HCEC 1CT (cell line): ENCODE measurements at regions not wholly inside any gene's neighbourhood (a gene's known extent, or its start where the extent isn't known, plus 50 kb on each side); places are given as distances from the start of the nearest gene placed in this dataset.

Experiments used
- DNase-seq: peaks from one replicate; pipeline ENCODE4 v3.0.0-alpha.2; 2017

- no peak for DNase-seq
Measured at GRCh38 chr7:86970986-86971385, 88.5 kb downstream of the ELAPOR2 start.

GRCh38 chr7:86970547-86970946, 88.9 kb downstream of the ELAPOR2 start:
- DNase-seq = no peak

DNA sequence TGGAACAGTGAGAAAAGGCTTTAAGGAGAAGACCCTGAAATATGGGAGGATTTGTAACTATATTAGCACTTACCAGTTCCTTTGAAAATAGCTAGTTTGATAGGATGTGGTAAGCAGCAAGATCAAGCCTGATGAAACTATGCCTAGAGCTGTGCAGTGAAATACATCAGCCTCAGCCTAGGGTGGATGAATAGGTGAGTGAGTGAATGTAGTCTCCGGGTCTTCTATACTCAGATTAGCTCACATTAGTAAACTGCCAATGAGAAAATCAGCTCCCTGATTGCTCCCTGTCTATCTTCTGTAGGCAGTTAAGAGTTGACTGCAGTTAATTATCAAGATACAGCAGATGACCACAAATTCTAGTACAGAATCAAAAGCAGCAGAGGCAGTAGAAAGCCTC, 89.6 kb downstream of the ELAPOR2 start:
- no peak for DNase-seq

- no peak for DNase-seq
Measured at GRCh38 chr7:86968618-86969017, 90.8 kb downstream of the ELAPOR2 start.

DNA sequence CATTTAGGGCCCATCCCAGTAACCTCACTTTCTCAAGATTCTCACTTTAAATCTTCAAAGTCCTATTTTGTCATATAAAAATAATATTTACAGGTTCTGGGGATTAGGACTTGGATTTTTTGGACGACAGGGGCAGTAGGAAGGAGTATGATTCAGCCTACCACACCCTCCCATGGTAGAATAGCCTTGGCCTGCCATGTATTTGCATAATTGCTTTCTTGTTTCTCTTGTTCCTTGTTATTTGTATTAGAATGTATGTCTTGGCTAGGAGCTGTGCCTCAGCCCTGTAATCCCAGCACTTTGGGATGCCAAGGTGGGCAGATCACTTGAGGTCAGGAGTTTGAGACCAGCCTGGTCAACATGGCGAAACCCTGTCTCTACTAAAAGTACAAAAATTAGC, 92.5 kb downstream of the ELAPOR2 start:
- no peak for DNase-seq

DNA sequence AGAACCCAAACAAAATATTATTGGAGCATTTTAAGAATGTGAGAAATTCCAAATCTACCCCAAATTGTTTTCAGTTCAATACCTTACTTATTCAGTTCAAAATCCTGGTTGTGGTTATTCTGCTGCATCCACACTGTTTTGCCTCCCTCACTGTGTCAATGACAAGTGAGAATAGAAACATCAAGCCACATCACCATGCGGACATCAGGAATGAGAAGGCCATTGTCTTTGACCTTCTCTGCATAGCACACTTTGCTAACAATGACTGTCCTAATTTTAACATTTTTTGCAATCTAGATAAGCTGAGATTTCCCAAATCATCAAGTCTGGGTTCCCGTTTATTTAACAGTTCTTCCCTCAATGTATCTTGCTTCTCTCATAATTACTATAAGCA, 93.7 kb downstream of the ELAPOR2 start:
- no peak for DNase-seq

DNA sequence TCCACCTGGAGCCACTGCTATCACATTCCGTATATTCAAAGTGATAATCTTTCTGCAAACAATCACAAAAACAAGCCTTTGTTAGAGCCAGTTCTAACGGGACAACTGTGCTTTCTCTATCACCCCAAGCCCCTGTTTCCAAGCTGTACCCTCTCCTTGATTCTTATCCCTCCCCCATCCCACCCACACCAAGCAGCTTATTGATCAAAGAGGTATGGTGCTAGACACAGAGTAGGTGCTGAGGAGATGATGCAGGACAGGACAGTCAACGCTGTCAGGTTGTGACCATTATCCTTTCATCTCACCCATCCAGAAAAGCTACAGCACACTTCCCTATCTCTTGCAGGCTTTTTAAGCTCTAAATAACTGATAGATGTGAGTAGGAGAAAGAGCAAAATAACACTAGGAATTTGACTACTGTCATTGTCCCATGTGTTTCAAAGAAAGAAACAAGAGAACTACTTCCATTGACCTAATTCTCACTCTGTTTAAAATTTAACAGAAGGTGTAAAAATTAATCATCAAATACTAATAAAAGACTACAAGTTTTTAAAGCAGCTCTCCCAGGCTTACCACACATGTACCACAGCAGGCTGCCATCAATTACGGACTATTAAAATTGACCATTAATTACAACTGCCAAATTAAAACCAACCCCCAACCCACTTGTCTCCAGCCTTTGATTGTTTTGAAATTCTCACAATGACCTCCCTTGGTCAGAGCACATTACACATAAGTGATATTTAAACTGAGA, 94.3 kb downstream of the ELAPOR2 start:
- no peak for DNase-seq

- DNase-seq = no peak
Measured at GRCh38 chr7:86963599-86964230, 95.7 kb downstream of the ELAPOR2 start.

DNA sequence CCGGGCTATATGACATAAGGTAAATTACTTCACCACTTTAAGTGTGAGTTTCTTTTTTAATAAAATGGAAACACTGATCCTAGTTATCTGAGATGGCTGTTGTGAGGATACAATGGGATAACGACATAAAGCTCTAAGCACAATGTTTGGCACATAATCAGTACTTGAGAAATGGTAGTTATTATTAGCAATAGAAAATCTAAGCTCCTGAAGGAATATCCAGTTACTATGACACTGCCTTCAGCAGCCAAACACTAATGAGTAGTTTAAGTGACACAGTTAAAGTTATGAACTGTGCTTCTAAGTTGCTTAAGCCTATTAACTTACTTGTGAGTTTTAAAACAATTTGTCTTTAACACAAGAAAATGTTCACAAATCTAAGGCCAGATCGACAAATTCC, 96.8 kb downstream of the ELAPOR2 start:
- no peak for DNase-seq

GRCh38 chr7:86961686-86962085, 97.8 kb downstream of the ELAPOR2 start:
- no peak for DNase-seq

DNA sequence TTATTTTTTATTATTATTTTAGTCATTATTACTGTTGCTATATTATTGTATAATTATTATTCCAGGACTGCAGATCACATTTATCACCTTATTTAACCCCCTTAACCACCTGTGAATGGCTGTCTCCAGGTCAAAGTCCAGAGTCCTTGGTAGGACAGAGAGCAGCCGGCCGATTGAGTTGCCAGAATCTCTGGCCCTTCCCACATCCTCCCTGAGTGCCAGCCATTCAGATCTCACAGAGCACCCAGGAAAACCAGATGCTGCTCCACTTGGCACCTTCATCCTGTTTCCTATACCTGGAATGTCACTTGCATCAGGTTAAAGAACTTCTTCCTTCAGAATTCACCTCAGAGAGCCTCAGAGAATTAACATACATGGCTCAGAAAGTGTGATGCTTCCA, 101.1 kb downstream of the ELAPOR2 start:
- DNase-seq = no peak

GRCh38 chr7:86956567-86956966, 102.9 kb downstream of the ELAPOR2 start:
- no peak for DNase-seq

DNA sequence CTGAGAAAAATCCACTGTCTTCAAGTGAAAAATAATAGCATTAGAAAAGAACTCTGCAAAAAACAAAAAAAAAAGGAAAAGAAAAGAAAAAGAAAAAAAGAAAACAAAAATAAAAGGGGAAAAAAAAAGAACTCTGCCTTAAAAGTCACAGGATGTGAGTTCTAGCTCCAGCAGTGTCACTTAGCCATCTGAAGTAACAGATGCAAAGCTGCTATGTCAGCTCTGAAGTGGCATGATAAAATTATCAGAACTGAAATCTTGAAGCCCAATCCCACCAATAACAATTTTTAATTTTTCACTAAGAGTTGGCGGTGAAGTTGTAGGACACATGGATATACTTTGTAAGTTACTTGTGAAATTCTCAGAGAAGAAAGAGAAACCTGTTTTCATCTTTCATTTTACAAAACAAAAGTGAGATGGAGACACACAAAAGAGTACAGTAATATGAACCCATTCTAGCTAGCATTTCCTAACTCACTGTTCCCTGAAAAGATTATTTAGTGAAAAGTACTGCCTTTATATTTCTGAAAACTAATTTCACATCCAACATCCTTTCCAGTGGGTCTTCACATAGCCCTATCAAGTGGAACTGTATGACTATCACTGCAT, 103.5 kb downstream of the ELAPOR2 start:
- no peak for DNase-seq

DNA sequence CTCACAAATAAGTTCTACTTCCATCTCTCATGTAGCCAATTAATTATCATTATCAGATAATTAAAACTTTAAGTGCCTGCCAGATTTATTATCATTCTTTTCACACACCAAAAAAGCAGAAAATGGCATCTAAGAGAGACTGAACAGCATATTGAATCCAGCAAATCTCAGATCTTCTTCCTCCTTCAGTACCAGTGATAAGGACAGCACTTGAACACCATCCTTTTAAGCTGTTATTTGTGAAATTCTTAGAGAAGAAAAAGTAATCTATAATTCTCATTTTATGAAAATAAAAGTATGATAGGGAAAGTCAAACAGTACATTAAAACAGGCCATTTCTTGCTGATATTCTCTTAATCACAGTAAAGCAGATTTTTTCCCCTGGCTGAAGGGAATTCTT, 104.5 kb downstream of the ELAPOR2 start:
- DNase-seq = no peak

GRCh38 chr7:86953653-86954336, 105.7 kb downstream of the ELAPOR2 start:
- no peak for DNase-seq

DNA sequence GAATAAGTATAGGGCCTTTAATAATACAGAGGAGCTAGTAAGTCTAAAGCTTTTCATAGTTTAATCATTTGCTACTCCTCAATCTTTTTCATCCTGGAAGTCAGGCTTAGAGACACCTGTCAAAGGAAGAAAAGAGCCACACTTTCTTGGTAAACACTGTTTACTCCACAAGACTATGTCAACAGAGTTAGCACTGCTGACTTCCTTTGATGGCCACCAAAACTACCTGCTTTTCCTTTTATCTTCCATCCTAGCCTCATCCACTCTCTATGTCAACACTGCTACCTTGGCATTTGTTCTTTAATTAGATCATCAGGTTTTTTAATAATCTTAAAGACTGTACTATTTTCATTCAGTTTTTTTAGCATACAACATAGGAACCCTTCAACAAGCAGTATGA, 106.2 kb downstream of the ELAPOR2 start:
- DNase-seq = no peak

DNA sequence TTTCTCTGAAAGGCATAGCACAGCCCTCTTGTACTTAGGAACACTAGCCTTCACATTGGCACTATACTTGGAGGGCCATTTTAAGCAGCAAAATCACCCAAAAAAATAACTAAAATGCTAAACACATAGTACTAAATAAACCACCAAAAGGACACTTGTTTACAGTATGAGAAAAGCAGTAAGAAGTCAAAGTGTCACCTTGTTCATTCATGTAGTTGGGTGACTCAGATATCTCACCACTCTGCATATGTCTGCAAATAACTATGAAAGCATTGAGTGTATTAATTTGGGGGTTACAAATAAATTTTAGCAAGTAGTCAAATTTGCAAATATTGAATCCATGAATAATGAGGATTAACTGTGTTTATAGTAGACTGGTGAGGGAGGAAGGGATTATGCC, 107.6 kb downstream of the ELAPOR2 start:
- DNase-seq = no peak

GRCh38 chr7:86950944-86951343, 108.5 kb downstream of the ELAPOR2 start:
- DNase-seq = no peak

GRCh38 chr7:86950360-86950759, 109.1 kb downstream of the ELAPOR2 start:
- no peak for DNase-seq

DNA sequence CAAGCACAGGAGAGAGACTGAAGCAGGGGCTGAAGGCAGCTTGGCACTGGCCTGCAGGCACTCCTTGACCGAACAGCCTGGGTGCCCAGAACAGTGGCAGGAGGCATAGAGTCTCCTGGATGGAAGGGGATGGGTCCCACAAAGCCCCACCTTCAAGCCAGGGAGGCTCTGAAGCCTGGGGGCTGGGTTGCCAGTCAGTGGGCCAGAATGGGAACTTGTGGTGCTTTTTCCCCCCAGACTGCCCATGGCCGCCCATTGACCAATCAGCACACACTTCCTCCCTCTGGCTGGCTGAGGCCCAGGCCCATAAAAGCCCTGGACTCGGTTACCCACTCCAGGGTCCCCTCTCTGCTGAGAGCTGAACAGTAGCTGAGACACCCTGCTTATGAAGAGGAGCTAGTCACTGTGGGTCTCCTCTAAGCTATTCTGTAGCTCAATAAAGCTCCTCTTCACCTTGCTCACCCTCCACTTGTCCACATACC, 109.6 kb downstream of the ELAPOR2 start:
- DNase-seq = no peak

DNA sequence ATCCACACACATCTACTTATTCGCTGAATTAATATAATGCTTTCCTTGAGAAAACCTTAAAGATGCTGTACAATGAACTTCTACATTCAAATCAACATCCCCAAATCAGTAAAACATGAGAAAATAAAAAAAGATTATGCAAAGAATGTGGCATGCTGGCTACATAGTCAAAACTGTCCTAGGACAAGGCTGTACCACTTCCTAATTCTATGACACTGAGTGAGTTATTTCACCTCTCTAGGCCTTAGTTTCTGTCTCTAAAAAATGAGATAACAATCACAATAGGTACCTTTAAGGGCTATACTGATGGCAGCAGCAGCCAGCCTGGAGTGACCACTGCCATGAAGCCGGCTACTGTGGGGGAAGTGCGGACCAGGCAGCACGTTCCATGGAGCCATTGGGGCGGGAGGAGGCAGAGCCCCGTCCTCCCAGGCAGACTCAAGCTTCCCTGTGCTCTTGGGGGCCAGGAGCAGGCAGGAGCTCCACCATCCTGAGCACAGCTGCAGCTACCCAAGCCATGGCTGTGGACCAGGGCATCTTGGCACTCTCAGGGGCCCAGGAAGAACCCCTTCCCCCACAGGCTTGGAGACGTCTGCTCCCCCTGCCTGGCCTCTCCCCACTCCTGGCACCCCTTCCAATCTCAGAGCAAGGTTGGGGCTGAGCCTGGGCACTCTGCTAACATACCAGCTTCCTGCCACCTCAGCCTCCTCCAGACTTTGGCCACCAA, 110.2 kb downstream of the ELAPOR2 start:
- no peak for DNase-seq

- no peak for DNase-seq
Measured at GRCh38 chr7:86947929-86948328, 111.5 kb downstream of the ELAPOR2 start.

DNA sequence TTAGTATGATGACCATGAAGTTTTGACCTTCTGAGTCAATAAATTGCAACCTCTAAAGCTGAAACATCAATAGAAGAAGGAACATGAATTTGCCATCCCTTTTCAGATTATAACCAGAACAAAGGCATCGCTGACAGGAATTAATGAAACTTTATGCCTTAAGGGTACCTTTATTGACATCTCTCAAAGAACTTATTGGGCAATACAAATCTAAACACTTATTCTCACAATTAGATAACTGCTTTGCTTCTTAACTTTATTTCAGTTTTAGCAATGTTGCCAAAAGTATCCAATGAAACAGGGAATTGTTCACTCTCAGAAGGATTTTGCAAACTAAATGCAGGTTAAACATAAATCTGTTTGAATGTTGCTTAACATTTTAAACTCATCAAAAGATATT, 116.0 kb downstream of the ELAPOR2 start:
- no peak for DNase-seq
